ENCODE measurements at regions not wholly inside any gene's neighbourhood (a gene's known extent, or its start where the extent isn't known, plus 50 kb on each side); places are given as distances from the start of the nearest gene placed in this dataset.
"Not testable (repeated sequence)": the region's sequence is repeated elsewhere in the genome, so short reads cannot be mapped to it uniquely, and the experiment has no call there.

GRCh38 chr14:46596236-46596635, 55.3 kb downstream of the RPL10L start:
- DNase-seq, result no peak

- no peak for DNase-seq
Measured at GRCh38 chr14:46582826-46583225, 68.8 kb downstream of the RPL10L start.

- no peak for DNase-seq
Measured at GRCh38 chr14:46581036-46581671, 70.4 kb downstream of the RPL10L start.

GRCh38 chr14:46574978-46575375, 76.6 kb downstream of the RPL10L start:
- no peak for DNase-seq

GRCh38 chr14:46574221-46574977, 77.2 kb downstream of the RPL10L start:
- DNase-seq, result no peak

GRCh38 chr14:46573498-46573897, 78.1 kb downstream of the RPL10L start:
- no peak for DNase-seq

- no peak for DNase-seq
Measured at GRCh38 chr14:46571970-46572369, 79.6 kb downstream of the RPL10L start.

GRCh38 chr14:46568161-46568560, 83.4 kb downstream of the RPL10L start:
- DNase-seq, result not testable (repeated sequence)

- no peak for DNase-seq
Measured at GRCh38 chr14:46550836-46551235, 100.7 kb downstream of the RPL10L start.

GRCh38 chr14:46540986-46541385, 110.6 kb downstream of the RPL10L start:
- DNase-seq, result no peak

GRCh38 chr14:46519121-46519520, 132.5 kb downstream of the RPL10L start:
- no peak for DNase-seq

- DNase-seq, result not testable (repeated sequence)
Measured at GRCh38 chr14:46508752-46509151, 142.8 kb downstream of the RPL10L start.

- no peak for DNase-seq
Measured at GRCh38 chr14:46499521-46499920, 152.1 kb downstream of the RPL10L start.

GRCh38 chr14:46496409-46496808, 155.2 kb downstream of the RPL10L start:
- no peak for DNase-seq

GRCh38 chr14:46490238-46490685, 161.3 kb downstream of the RPL10L start:
- no peak for DNase-seq

- DNase-seq, result no peak
Measured at GRCh38 chr14:46488374-46488773, 163.2 kb downstream of the RPL10L start.

GRCh38 chr14:46487582-46488350, 163.8 kb downstream of the RPL10L start:
- DNase-seq, result no peak

GRCh38 chr14:46482200-46482599, 169.4 kb downstream of the RPL10L start:
- DNase-seq, result no peak

- DNase-seq, result no peak
Measured at GRCh38 chr14:46480817-46481216, 170.8 kb downstream of the RPL10L start.

- DNase-seq, result no peak
Measured at GRCh38 chr14:46472261-46472660, 179.3 kb downstream of the RPL10L start.

GRCh38 chr14:46464341-46464740, 187.2 kb downstream of the RPL10L start:
- DNase-seq, result no peak

GRCh38 chr14:46451800-46452199, 199.8 kb downstream of the RPL10L start:
- no peak for DNase-seq

GRCh38 chr14:46444666-46445065, 206.9 kb downstream of the RPL10L start:
- DNase-seq, result no peak

- no peak for DNase-seq
Measured at GRCh38 chr14:46433381-46433780, 218.2 kb downstream of the RPL10L start.

Data from midbrain (tissue), 1 donor.